ENCODE measurements at regions not wholly inside any gene's neighbourhood (a gene's known extent, or its start where the extent isn't known, plus 50 kb on each side); places are given as distances from the start of the nearest gene placed in this dataset.

DNA sequence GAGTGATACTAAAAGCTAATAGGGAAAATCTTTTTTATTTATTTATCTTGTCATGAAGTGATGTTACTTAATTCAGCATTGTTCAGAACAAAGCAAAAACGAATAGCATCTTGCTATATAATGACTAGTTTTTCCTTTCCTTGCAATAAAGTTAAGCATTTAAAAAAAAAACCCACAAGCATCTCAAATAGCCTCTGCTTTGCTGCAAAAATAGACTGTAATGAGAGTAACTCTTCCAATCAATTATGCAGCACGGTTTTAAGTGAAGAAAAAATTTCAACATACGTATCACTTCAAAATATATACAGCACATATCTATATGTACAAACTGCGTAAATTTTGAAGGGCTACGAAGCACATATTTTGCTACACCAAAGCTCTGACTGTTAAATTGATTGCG lies 153.3 kb upstream of the VRK2 start:
- Histone ChIP-seq H3K4me3 (ENCODE audit: low read length in 3 of 3) (no peak overlapping the region), H3K4me1 (ENCODE audit: control insufficient read depth in 2 of 3, insufficient read depth in 2 of 3, low read depth in 1 of 3, low read length in 3 of 3) (no peaks in the 10 kb centered on the region), H3K9me3 (ENCODE audit: control insufficient read depth in 2 of 3, insufficient read depth in 1 of 3, low read length in 3 of 3) (no peaks in the 10 kb centered on the region), H3K9ac (ENCODE audit: low read length in 3 of 3) (no peak overlapping the region), H3K27ac (ENCODE audit: low read depth in 2 of 2, low read length in 2 of 2) (no peak overlapping the region), H3K27me3 (ENCODE audit: control insufficient read depth, insufficient read depth, low read length) (no peaks in the 10 kb centered on the region), H3K36me3 (ENCODE audit: control insufficient read depth in 2 of 3, insufficient read depth in 3 of 3, low read length in 3 of 3) (no peaks in the 10 kb centered on the region)
- no peak for TF ChIP-seq CTCF (IDR thresholded peaks at IDR 0.05; ENCODE audit: borderline replicate concordance, extremely low read depth, insufficient read depth)
- FAIRE-seq (no peak), DNase-seq (no peak)
- intact Hi-C loops (cut with DNase I): no loop called here

DNA sequence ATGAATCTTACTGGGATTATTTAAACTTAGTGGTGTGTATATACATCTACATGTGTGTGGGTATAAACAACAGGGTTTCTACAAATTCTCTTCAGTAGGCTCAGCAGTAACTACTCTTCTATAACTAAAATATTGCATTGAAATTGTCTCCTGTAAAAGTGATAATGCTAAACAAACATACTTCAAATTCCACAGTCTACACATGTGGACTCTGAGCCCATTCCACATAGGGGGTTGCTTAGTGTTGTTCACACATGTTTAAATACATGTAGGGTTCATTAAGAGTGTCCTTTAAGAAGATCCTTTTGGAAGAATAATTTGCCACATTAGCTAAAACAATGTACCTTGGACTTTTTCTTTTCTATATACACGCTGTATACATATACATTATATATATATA lies 152.8 kb upstream of the VRK2 start:
- intact Hi-C loops (cut with DNase I): no loop called here
- no peak overlapping the region for H3K4me3 ChIP-seq (ENCODE audit: low read length in 3 of 3)
- DNase-seq: no peak
- FAIRE-seq: no peak
- no peak overlapping the region for H3K9ac ChIP-seq (ENCODE audit: low read length in 3 of 3)
- no peaks in the 10 kb centered on the region for H3K27me3 ChIP-seq (ENCODE audit: control insufficient read depth, insufficient read depth, low read length)
- no peaks in the 10 kb centered on the region for H3K36me3 ChIP-seq (ENCODE audit: control insufficient read depth in 2 of 3, insufficient read depth in 3 of 3, low read length in 3 of 3)
- no peak overlapping the region for H3K27ac ChIP-seq (ENCODE audit: low read depth in 2 of 2, low read length in 2 of 2)
- no peaks in the 10 kb centered on the region for H3K4me1 ChIP-seq (ENCODE audit: control insufficient read depth in 2 of 3, insufficient read depth in 2 of 3, low read depth in 1 of 3, low read length in 3 of 3)
- no peaks in the 10 kb centered on the region for H3K9me3 ChIP-seq (ENCODE audit: control insufficient read depth in 2 of 3, insufficient read depth in 1 of 3, low read length in 3 of 3)
- no peak for TF ChIP-seq CTCF (IDR thresholded peaks at IDR 0.05; ENCODE audit: borderline replicate concordance, extremely low read depth, insufficient read depth)

DNA sequence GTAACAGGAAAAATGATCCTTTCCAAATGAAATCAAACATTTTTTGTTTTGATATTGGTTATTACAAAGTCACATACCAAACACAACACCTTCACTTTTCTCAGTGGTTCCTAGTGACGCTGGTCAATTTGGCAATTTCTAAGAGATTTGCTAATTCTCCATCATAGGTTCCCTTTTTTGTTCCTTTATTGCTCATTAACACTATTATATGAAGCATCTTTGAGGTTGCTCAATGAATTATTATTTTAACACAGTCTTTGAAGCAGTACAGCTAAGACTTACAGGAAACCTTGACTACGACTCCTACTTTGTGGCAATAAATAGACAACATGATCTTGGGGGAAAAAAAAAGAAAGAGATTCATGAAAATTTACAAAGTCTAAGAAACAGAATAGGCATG lies 152.2 kb upstream of the VRK2 start:
- Histone ChIP-seq H3K4me1 (ENCODE audit: control insufficient read depth in 2 of 3, insufficient read depth in 2 of 3, low read depth in 1 of 3, low read length in 3 of 3) (no peaks in the 10 kb centered on the region), H3K9me3 (ENCODE audit: control insufficient read depth in 2 of 3, insufficient read depth in 1 of 3, low read length in 3 of 3) (no peaks in the 10 kb centered on the region), H3K36me3 (ENCODE audit: control insufficient read depth in 2 of 3, insufficient read depth in 3 of 3, low read length in 3 of 3) (no peaks in the 10 kb centered on the region), H3K9ac (ENCODE audit: low read length in 3 of 3) (no peak overlapping the region), H3K27ac (ENCODE audit: low read depth in 2 of 2, low read length in 2 of 2) (no peak overlapping the region), H3K27me3 (ENCODE audit: control insufficient read depth, insufficient read depth, low read length) (no peaks in the 10 kb centered on the region), H3K4me3 (ENCODE audit: low read length in 3 of 3) (no peak overlapping the region)
- TF ChIP-seq CTCF (IDR thresholded peaks at IDR 0.05; ENCODE audit: borderline replicate concordance, extremely low read depth, insufficient read depth): no peak
- no peak for FAIRE-seq
- no peak for DNase-seq
- intact Hi-C loops (cut with DNase I): no loop called here

- no peaks in the 10 kb centered on the region for H3K9me3 ChIP-seq (ENCODE audit: control insufficient read depth in 2 of 3, insufficient read depth in 1 of 3, low read length in 3 of 3)
- no peak overlapping the region for H3K4me3 ChIP-seq (ENCODE audit: low read length in 3 of 3)
- no peaks in the 10 kb centered on the region for H3K4me1 ChIP-seq (ENCODE audit: control insufficient read depth in 2 of 3, insufficient read depth in 2 of 3, low read depth in 1 of 3, low read length in 3 of 3)
- no peak for TF ChIP-seq CTCF (IDR thresholded peaks at IDR 0.05; ENCODE audit: borderline replicate concordance, extremely low read depth, insufficient read depth)
- DNase-seq: no peak
- no peaks in the 10 kb centered on the region for H3K36me3 ChIP-seq (ENCODE audit: control insufficient read depth in 2 of 3, insufficient read depth in 3 of 3, low read length in 3 of 3)
- no peak for FAIRE-seq
- H3K9ac ChIP-seq (ENCODE audit: low read length in 3 of 3): no peak overlapping the region
- no peaks in the 10 kb centered on the region for H3K27me3 ChIP-seq (ENCODE audit: control insufficient read depth, insufficient read depth, low read length)
- intact Hi-C loops (cut with DNase I): no loop called here
- no peak overlapping the region for H3K27ac ChIP-seq (ENCODE audit: low read depth in 2 of 2, low read length in 2 of 2)
Observed at GRCh38 chr2:57897920-57898319, 148.7 kb upstream of the VRK2 start.

Measured in kidney (tissue), 13 donors.